Keratinocyte (primary cell): ENCODE measurements at regions not wholly inside any gene's neighbourhood (a gene's known extent, or its start where the extent isn't known, plus 50 kb on each side); places are given as distances from the start of the nearest gene placed in this dataset.

Experiments
- DNase-seq: peaks from one replicate; pipeline ENCODE4 v3.0.0-alpha.2; 2011; ENCODE audit warnings: low read depth, missing footprints, low spot score
- FAIRE-seq: peaks from 2 replicates; lab custom pipeline; 2011; peaks lifted over from hg19 to GRCh38; lab: Jason Lieb, UNC
- H2AFZ ChIP-seq: 2 replicates; pipeline ENCODE4 v1.6.0; 2012; ENCODE audit warnings: low read length, control low read depth, inconsistent platforms; ENCODE audit not compliant: control insufficient read depth
- H3K27ac ChIP-seq: 2 replicates; pipeline ENCODE4 v1.5.1; 2011; ENCODE audit warnings: low read length; ENCODE audit not compliant: control insufficient read depth, insufficient read depth
- H3K27me3 ChIP-seq: 3 replicates; pipeline ENCODE4 v1.6.0; 2011; ENCODE audit warnings: low read length; ENCODE audit not compliant: control insufficient read depth, insufficient read depth; ENCODE audit errors: extremely low read depth
- H3K36me3 ChIP-seq, 2 experiments: 2 replicates in 1 of 2; 3 replicates in 1 of 2; pipeline ENCODE4 v1.5.1; 2011; ENCODE audit warnings: low read length in 2 of 2, mild to moderate bottlenecking in 1 of 2; ENCODE audit not compliant: control insufficient read depth in 2 of 2, insufficient read depth in 2 of 2; ENCODE audit errors: extremely low read depth in 1 of 2
- H3K4me1 ChIP-seq: 3 replicates; pipeline ENCODE4 v1.5.1; 2011; ENCODE audit warnings: low read length; ENCODE audit not compliant: control insufficient read depth, insufficient read depth; ENCODE audit errors: extremely low read depth
- H3K4me2 ChIP-seq: 3 replicates; pipeline ENCODE4 v1.6.0; 2011; ENCODE audit warnings: low read depth, low read length; ENCODE audit not compliant: control insufficient read depth, insufficient read depth; ENCODE audit errors: extremely low read depth
- H3K4me3 ChIP-seq, 3 experiments: fragments of 200-600 bp in 1 of 3; sonication (generic) in 1 of 3; 2 replicates in 2 of 3; 3 replicates in 1 of 3; pipeline ENCODE4 v1.5.1; 2011 to 2016; ENCODE audit warnings: low read length in 3 of 3, mild to moderate bottlenecking in 3 of 3, control low read depth in 2 of 3, inconsistent platforms in 1 of 3, low read depth in 1 of 3, mixed read lengths in 1 of 3, mixed run types in 1 of 3, moderate library complexity in 1 of 3; ENCODE audit not compliant: control insufficient read depth in 2 of 3, insufficient read depth in 2 of 3; ENCODE audit errors: extremely low read depth in 1 of 3
- H3K79me2 ChIP-seq: 2 replicates; pipeline ENCODE4 v1.6.0; 2012; ENCODE audit warnings: low read length; ENCODE audit not compliant: control insufficient read depth, insufficient read depth
- H3K9ac ChIP-seq: 3 replicates; pipeline ENCODE4 v1.6.0; 2011; ENCODE audit warnings: low read length; ENCODE audit not compliant: control insufficient read depth, insufficient read depth; ENCODE audit errors: extremely low read depth
- H3K9me1 ChIP-seq: 3 replicates; pipeline ENCODE4 v1.6.0; 2011; ENCODE audit warnings: low read length; ENCODE audit not compliant: control insufficient read depth, insufficient read depth; ENCODE audit errors: extremely low read depth
- H3K9me3 ChIP-seq: 2 replicates; pipeline ENCODE4 v1.5.1; 2012; ENCODE audit warnings: low read depth, low read length; ENCODE audit not compliant: control insufficient read depth
- H4K20me1 ChIP-seq: 3 replicates; pipeline ENCODE4 v1.6.0; 2011; ENCODE audit warnings: low read length; ENCODE audit not compliant: control insufficient read depth, insufficient read depth; ENCODE audit errors: extremely low read depth
- CTCF ChIP-seq, 3 experiments: IDR thresholded peaks in 1 of 3; conservative IDR thresholded peaks in 1 of 3; optimal IDR thresholded peaks in 1 of 3; 2 replicates in 2 of 3; 3 replicates in 1 of 3; pipeline versions ENCODE3 to v1.5.1; 2011; ENCODE audit warnings: low read length in 3 of 3, mild to moderate bottlenecking in 3 of 3, moderate library complexity in 2 of 3, control low read depth in 1 of 3, inconsistent platforms in 1 of 3; ENCODE audit not compliant: insufficient read depth in 2 of 3; ENCODE audit errors: extremely low read depth in 1 of 3
- EZH2 ChIP-seq: IDR thresholded peaks from one replicate; pipeline ENCODE4 v1.6.1; 2012; ENCODE audit warnings: inconsistent platforms, mild to moderate bottlenecking, low read length, moderate library complexity
- dilution Hi-C: fragments of 300-500 bp; cut with MboI; formaldehyde crosslinking; loops from one replicate; pipeline ENCODE4 v1.7.0; 2020; ENCODE audit warnings: low sequenced_read_pairs; ENCODE audit not compliant: extremely low pct_ligation_motif_present

- no peaks in the 10 kb centered on the region for H3K9me3 ChIP-seq
- FAIRE-seq = no peak
- no peak for TF ChIP-seq EZH2
- no peak for TF ChIP-seq CTCF (optimal IDR thresholded peaks at IDR 0.05 in 1 of 3, IDR thresholded peaks at IDR 0.05 in 1 of 3, conservative IDR thresholded peaks at IDR 0.05 in 1 of 3; ENCODE audit: extremely low read depth in 1 of 3, insufficient read depth in 2 of 3, low read length in 3 of 3)
- H3K4me2 ChIP-seq = no peak overlapping the region
- H3K9me1 ChIP-seq = no peaks in the 10 kb centered on the region
- DNase-seq = no peak
- dilution Hi-C loops = no loop called here
- no peaks in the 10 kb centered on the region for H3K4me1 ChIP-seq
- no peak overlapping the region for H3K27ac ChIP-seq
- no peaks in the 10 kb centered on the region for H3K27me3 ChIP-seq
- no peak overlapping the region for H3K4me3 ChIP-seq
- H3K36me3 ChIP-seq = no peaks in the 10 kb centered on the region
- no peak overlapping the region for H2AFZ ChIP-seq
- H3K79me2 ChIP-seq = no peaks in the 10 kb centered on the region
- H4K20me1 ChIP-seq = no peaks in the 10 kb centered on the region
- no peak overlapping the region for H3K9ac ChIP-seq
Observed at GRCh38 chr1:38724160-38725131, 135.1 kb downstream of the RRAGC start.

GRCh38 chr1:38721816-38722215, 137.8 kb downstream of the RRAGC start:
- Histone ChIP-seq H3K9me1 (no peaks in the 10 kb centered on the region), H3K9ac (no peak overlapping the region), H3K27ac (no peak overlapping the region), H2AFZ (no peak overlapping the region), H3K4me2 (no peak overlapping the region), H3K9me3 (no peaks in the 10 kb centered on the region), H3K27me3 (no peaks in the 10 kb centered on the region), H3K79me2 (no peaks in the 10 kb centered on the region), H3K36me3 (no peaks in the 10 kb centered on the region), H4K20me1 (no peaks in the 10 kb centered on the region), H3K4me1 (no peaks in the 10 kb centered on the region), H3K4me3 (no peak overlapping the region)
- TF ChIP-seq CTCF (optimal IDR thresholded peaks at IDR 0.05 in 1 of 3, IDR thresholded peaks at IDR 0.05 in 1 of 3, conservative IDR thresholded peaks at IDR 0.05 in 1 of 3; ENCODE audit: extremely low read depth in 1 of 3, insufficient read depth in 2 of 3, low read length in 3 of 3) (no peak), EZH2 (no peak)
- dilution Hi-C loops = no loop called here
- FAIRE-seq = no peak
- no peak for DNase-seq
